GM23338 (cell line): ENCODE measurements at regions not wholly inside any gene's neighbourhood (a gene's known extent, or its start where the extent isn't known, plus 50 kb on each side); places are given as distances from the start of the nearest gene placed in this dataset.
A peak's percentile ranks its signal among the peaks of the same experiment; 100 is the strongest.

ENCODE experiments used
- ATAC-seq: fragments of 200-7000 bp; cut with Tn5 transposase; 3 replicates; pipeline ENCODE4 v1.9.1; 2020
- DNase-seq: peaks from one replicate; pipeline ENCODE4 v3.0.0-alpha.2; 2015; ENCODE audit warnings: low spot score
- H2AFZ ChIP-seq: fragments of 200-600 bp; sonication (generic); 2 replicates; pipeline ENCODE4 v1.8.0; 2016; ENCODE audit warnings: antibody characterized with exemption, mild to moderate bottlenecking, moderate library complexity
- H3F3A ChIP-seq: fragments of 200-600 bp; sonication (generic); replicated peaks from 2 replicates; pipeline ENCODE4 v1.8.0; 2017; ENCODE audit warnings: antibody characterized with exemption, mixed run types, low read depth
- H3K27ac ChIP-seq: fragments of 200-600 bp; sonication (generic); 2 replicates; pipeline ENCODE4 v1.6.1; 2016; ENCODE audit warnings: low read depth
- H3K27me3 ChIP-seq: fragments of 200-600 bp; sonication (generic); 2 replicates; pipeline ENCODE4 v1.8.0; 2016; ENCODE audit warnings: mild to moderate bottlenecking, mixed run types, moderate library complexity; ENCODE audit not compliant: insufficient read depth
- H3K36me3 ChIP-seq: fragments of 200-600 bp; sonication (generic); 2 replicates; pipeline ENCODE4 v1.8.0; 2016; ENCODE audit warnings: mild to moderate bottlenecking; ENCODE audit not compliant: insufficient read depth
- H3K4me1 ChIP-seq: fragments of 200-600 bp; sonication (generic); 2 replicates; pipeline ENCODE4 v1.8.0; 2016; ENCODE audit warnings: mild to moderate bottlenecking, moderate library complexity; ENCODE audit not compliant: insufficient read depth
- H3K4me2 ChIP-seq: fragments of 200-600 bp; sonication (generic); 2 replicates; pipeline ENCODE4 v1.7.1; 2017; ENCODE audit warnings: mixed run types
- H3K4me3 ChIP-seq: fragments of 200-600 bp; sonication (generic); 2 replicates; pipeline ENCODE4 v1.6.1; 2016; ENCODE audit warnings: mixed run types
- H3K79me2 ChIP-seq: fragments of 200-600 bp; sonication (generic); replicated peaks from 2 replicates; pipeline ENCODE4 v1.8.0; 2017; ENCODE audit warnings: mild to moderate bottlenecking; ENCODE audit not compliant: insufficient read depth
- H3K9me2 ChIP-seq: fragments of 200-600 bp; sonication (generic); 2 replicates; pipeline ENCODE4 v1.8.0; 2017; ENCODE audit not compliant: insufficient read depth
- H4K20me1 ChIP-seq: fragments of 200-600 bp; sonication (generic); replicated peaks from 2 replicates; pipeline ENCODE4 v1.8.0; 2017; ENCODE audit warnings: mild to moderate bottlenecking; ENCODE audit not compliant: insufficient read depth
- H3K27ac Mint-ChIP-seq: 2 replicates; pipeline ENCODE4 v1.8.0; 2020; ENCODE audit warnings: inconsistent platforms, mild to moderate bottlenecking, moderate library complexity, mixed read lengths
- H3K27me3 Mint-ChIP-seq: 3 replicates; pipeline ENCODE4 v1.8.0; 2022; ENCODE audit warnings: low read depth, mild to moderate bottlenecking, moderate library complexity, mixed read lengths, inconsistent platforms; ENCODE audit not compliant: insufficient read depth, poor library complexity
- H3K36me3 Mint-ChIP-seq: 3 replicates; pipeline ENCODE4 v1.8.0; 2021; ENCODE audit warnings: low read depth, mild to moderate bottlenecking, inconsistent platforms, moderate library complexity, mixed read lengths
- H3K4me1 Mint-ChIP-seq: 3 replicates; pipeline ENCODE4 v1.8.0; 2020; ENCODE audit warnings: mild to moderate bottlenecking, inconsistent platforms, mixed read lengths
- H3K4me3 Mint-ChIP-seq: 3 replicates; pipeline ENCODE4 v1.8.0; 2021; ENCODE audit warnings: moderate library complexity, mild to moderate bottlenecking, inconsistent platforms, mixed read lengths
- H3K9me3 Mint-ChIP-seq: 3 replicates; pipeline ENCODE4 v1.8.0; 2020; ENCODE audit warnings: moderate library complexity, mild to moderate bottlenecking, inconsistent platforms, mixed read lengths
- CREB1 ChIP-seq: fragments of 250-450 bp; sonication (Bioruptor Pico); IDR thresholded peaks from 2 replicates; pipeline ENCODE4 v1.5.0; 2020; ENCODE audit warnings: low read depth, mild to moderate bottlenecking, moderate library complexity
- ETS1 ChIP-seq: IDR thresholded peaks from 2 replicates; pipeline ENCODE4 v1.6.1; 2016; ENCODE audit warnings: antibody characterized with exemption
- EZH2 ChIP-seq: fragments of 200-600 bp; sonication (generic); IDR thresholded peaks from one replicate; pipeline ENCODE4 v1.8.0; 2017; ENCODE audit warnings: antibody characterized with exemption, mild to moderate bottlenecking, low read depth; ENCODE audit not compliant: unreplicated experiment
- JUNB ChIP-seq: IDR thresholded peaks from one replicate; pipeline ENCODE4 v1.6.1; 2016; ENCODE audit warnings: antibody characterized with exemption; ENCODE audit not compliant: unreplicated experiment
- REST ChIP-seq: IDR thresholded peaks from one replicate; pipeline ENCODE4 v1.6.1; 2018; ENCODE audit warnings: antibody characterized with exemption; ENCODE audit not compliant: unreplicated experiment
- STAT1 ChIP-seq: IDR thresholded peaks from one replicate; pipeline ENCODE4 v1.6.1; 2016; ENCODE audit warnings: antibody characterized with exemption; ENCODE audit not compliant: unreplicated experiment
- ZNF331 ChIP-seq: fragments of 250-450 bp; sonication (Bioruptor Pico); IDR thresholded peaks from 2 replicates; pipeline ENCODE4 v1.5.0; 2020; ENCODE audit warnings: low read depth, mild to moderate bottlenecking, moderate library complexity
- ZNF462 ChIP-seq: fragments of 250-450 bp; sonication (Bioruptor Pico); IDR thresholded peaks from 2 replicates; pipeline ENCODE4 v1.5.0; 2020; ENCODE audit warnings: mild to moderate bottlenecking, moderate library complexity
- TF ChIP-seq, protein P1 (sequence below), 2 experiments: fragments of 200-600 bp in 1 of 2; sonication (generic) in 1 of 2; conservative IDR thresholded peaks; 2 replicates each; pipeline versions ENCODE4 v1.5.1 to v1.6.1; 2016 to 2017; ENCODE audit warnings: antibody characterized with exemption in 2 of 2, low read depth in 2 of 2, mild to moderate bottlenecking in 2 of 2, moderate library complexity in 1 of 2

DNA sequence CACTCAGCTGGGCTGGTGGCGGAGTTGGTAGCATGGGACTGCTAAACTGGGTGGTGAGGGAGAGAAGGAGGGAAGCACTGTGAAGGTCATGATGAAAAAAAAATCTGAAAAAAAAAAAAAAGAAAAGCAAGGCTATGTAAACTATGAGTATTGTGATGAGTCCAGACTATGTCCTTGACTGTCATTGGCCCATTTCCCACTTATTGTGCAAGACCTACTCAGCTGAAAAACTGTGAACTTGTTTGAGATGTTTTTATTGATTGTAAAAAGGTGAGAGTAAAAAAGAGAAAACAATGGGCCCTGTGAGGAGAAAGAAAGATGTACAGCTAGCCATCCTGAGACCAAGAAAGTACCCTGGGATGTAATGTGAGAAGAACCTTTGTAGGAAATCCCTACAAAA, 798.4 kb upstream of the TENM4 start (continued):
- no peak for TF ChIP-seq REST
- no peak for TF ChIP-seq CREB1 (CRISPR knock-in tag)

DNA sequence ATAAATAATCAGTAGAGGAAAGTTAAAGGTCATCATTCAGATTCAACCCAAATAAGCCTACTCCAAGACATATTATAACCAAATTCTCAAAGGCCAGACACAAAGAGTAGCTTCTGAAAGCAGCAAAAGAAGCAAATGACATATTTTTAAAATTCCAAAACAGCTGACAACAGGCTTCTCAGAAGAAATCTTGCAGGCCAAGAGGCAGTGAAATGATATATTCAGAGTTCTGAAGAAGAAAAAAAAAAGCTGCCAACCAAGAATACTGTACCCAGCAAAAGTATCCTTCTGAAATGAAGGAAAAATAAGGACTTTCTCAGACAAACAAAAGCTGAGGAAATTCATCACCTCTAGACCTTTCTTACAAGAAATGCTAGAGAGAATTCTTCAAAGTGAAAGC, 787.1 kb upstream of the TENM4 start:
- no peaks in the 10 kb centered on the region for H4K20me1 ChIP-seq
- peaks cover 15% of the 10 kb centered on the region for H3K36me3 ChIP-seq
- no peaks in the 10 kb centered on the region for H3K27me3 Mint-ChIP-seq
- H3K9me3 Mint-ChIP-seq, result peaks cover 32% of the 10 kb centered on the region
- no peaks in the 10 kb centered on the region for H3K4me1 ChIP-seq
- H3K27me3 ChIP-seq, result no peaks in the 10 kb centered on the region
- H3K27ac Mint-ChIP-seq, result no peak overlapping the region
- ATAC-seq, result no peak
- peaks cover 21% of the 10 kb centered on the region; the same call in 2 of the 3 replicates for H3K36me3 Mint-ChIP-seq
- H3F3A ChIP-seq, result no peaks in the 10 kb centered on the region
- H3K27ac ChIP-seq, result no peak overlapping the region
- no peak overlapping the region for H2AFZ ChIP-seq
- H3K4me2 ChIP-seq, result no peak overlapping the region
- H3K4me1 Mint-ChIP-seq, result no peaks in the 10 kb centered on the region
- no peak overlapping the region for H3K4me3 ChIP-seq
- DNase-seq, result peak; percentile 3
- H3K9me2 ChIP-seq, result peaks cover 3% of the 10 kb centered on the region; the same call in 1 of the 2 replicates
- H3K4me3 Mint-ChIP-seq, result no peak overlapping the region
- no peaks in the 10 kb centered on the region for H3K79me2 ChIP-seq
- TF ChIP-seq STAT1 (no peak), EZH2 (no peak), ZNF462 (no peak), ZNF331 (no peak), ETS1 (no peak), JUNB (no peak)
- TF ChIP-seq, protein P1, sequence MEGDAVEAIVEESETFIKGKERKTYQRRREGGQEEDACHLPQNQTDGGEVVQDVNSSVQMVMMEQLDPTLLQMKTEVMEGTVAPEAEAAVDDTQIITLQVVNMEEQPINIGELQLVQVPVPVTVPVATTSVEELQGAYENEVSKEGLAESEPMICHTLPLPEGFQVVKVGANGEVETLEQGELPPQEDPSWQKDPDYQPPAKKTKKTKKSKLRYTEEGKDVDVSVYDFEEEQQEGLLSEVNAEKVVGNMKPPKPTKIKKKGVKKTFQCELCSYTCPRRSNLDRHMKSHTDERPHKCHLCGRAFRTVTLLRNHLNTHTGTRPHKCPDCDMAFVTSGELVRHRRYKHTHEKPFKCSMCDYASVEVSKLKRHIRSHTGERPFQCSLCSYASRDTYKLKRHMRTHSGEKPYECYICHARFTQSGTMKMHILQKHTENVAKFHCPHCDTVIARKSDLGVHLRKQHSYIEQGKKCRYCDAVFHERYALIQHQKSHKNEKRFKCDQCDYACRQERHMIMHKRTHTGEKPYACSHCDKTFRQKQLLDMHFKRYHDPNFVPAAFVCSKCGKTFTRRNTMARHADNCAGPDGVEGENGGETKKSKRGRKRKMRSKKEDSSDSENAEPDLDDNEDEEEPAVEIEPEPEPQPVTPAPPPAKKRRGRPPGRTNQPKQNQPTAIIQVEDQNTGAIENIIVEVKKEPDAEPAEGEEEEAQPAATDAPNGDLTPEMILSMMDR (conservative IDR thresholded peaks at IDR 0.05; ENCODE audit: low read depth in 2 of 2), result no peak
